Neuron (in vitro differentiated cells): ENCODE measurements at regions not wholly inside any gene's neighbourhood (a gene's known extent, or its start where the extent isn't known, plus 50 kb on each side); places are given as distances from the start of the nearest gene placed in this dataset.

Experiments used
- H2AFZ ChIP-seq: one replicate; pipeline ENCODE4 v1.6.1; 2013; ENCODE audit warnings: low read depth, mild to moderate bottlenecking, inconsistent platforms, low read length, moderate library complexity
- H3K27me3 ChIP-seq: one replicate; pipeline ENCODE4 v1.6.1; 2013; ENCODE audit warnings: low read length; ENCODE audit not compliant: insufficient read depth
- H3K36me3 ChIP-seq: one replicate; pipeline ENCODE4 v1.6.1; 2013; ENCODE audit warnings: low read length; ENCODE audit not compliant: insufficient read depth
- H3K4me1 ChIP-seq: one replicate; pipeline ENCODE4 v1.6.1; 2013; ENCODE audit warnings: low read length; ENCODE audit not compliant: insufficient read depth
- H3K4me3 ChIP-seq: 2 replicates; pipeline ENCODE4 v1.5.1; 2013; ENCODE audit warnings: mild to moderate bottlenecking, low read length, moderate library complexity
- H3K9me3 ChIP-seq: one replicate; pipeline ENCODE4 v1.6.1; 2013; ENCODE audit warnings: low read length

DNA sequence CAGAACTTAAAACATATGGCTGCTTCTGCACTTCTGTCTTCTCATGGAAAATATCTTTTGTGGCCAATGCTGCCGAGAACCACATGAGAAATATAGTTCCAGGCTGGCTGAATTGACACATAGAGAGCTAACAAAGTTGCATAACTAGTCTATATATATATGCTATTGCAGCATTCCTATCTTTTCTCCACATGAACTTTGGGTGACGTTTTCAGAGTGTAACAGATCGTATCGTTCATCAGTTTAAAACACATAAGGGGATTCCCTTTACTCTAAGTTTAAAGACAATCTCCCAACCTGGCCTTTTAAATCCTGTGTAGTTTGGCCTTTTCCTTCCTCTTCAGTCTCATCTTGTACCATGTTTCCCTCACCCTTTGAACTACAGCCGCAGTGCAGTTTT is 394.2 kb upstream of the CBLB start:
- no peaks in the 10 kb centered on the region for H3K27me3 ChIP-seq
- H3K36me3 ChIP-seq, result no peaks in the 10 kb centered on the region
- H2AFZ ChIP-seq, result no peak overlapping the region
- H3K4me1 ChIP-seq, result no peaks in the 10 kb centered on the region
- H3K9me3 ChIP-seq, result no peaks in the 10 kb centered on the region
- no peak overlapping the region for H3K4me3 ChIP-seq

DNA sequence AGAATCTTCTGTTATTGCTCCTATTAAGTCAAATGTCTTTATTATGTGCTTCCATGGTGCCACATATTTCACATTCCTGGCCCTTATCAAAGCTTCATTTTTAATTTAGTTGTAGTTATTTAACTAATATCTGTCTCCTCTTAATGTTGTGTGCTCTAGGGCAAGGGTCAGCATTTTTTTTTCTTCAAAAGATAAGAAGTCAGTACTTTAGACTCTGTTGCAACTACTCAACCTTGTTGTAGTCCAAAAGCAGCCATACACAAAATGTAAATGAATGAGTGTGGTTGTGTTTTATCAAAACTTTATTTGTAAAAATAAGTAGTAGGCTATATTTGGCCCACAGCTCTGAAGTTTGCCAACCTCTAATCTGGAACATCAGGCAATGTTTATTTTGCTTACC is 394.7 kb upstream of the CBLB start:
- Histone ChIP-seq H3K27me3 (no peaks in the 10 kb centered on the region), H3K9me3 (no peaks in the 10 kb centered on the region), H3K36me3 (no peaks in the 10 kb centered on the region), H2AFZ (no peak overlapping the region), H3K4me3 (no peak overlapping the region), H3K4me1 (no peaks in the 10 kb centered on the region)

DNA sequence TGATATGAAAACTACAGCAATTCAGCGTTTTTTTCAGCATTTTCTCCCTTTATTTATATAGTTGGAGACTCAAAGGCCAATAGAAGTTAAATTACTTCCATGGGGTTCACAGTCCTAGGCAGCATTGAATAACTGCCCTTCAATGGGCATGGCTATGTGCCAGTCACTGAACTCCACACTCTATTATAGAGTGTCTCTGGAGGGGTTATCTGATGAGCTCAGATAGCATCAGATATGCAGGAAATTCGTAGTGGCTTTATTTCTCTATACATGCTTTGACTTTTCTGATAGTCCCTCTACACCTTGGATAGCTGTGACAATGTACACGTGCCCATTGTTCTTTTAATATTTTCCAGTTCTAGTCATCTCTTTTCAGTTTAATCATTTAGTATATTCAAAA is 396.9 kb upstream of the CBLB start:
- Histone ChIP-seq H3K27me3 (no peaks in the 10 kb centered on the region), H3K9me3 (no peaks in the 10 kb centered on the region), H2AFZ (no peak overlapping the region), H3K4me1 (no peaks in the 10 kb centered on the region), H3K36me3 (no peaks in the 10 kb centered on the region), H3K4me3 (no peak overlapping the region)

DNA sequence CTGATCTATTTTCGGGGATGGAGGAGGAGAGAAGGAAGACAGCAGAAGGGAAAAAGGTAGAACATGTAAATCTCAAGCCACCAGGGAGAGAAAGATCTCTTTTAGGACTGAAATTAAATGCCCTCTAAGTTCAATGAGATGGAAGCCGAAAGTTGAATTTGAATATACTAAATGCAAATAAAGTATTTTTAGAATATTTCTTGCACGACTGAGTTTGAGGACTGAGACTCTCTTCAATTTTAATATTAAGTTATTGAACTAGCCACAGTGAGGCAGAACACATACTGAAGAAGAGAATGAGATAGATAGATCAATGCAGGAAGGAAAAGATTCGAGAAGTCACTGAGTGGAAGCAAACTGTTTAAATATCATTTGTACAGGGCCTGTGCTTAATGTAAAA is 399.9 kb upstream of the CBLB start:
- H3K27me3 ChIP-seq, result no peaks in the 10 kb centered on the region
- no peaks in the 10 kb centered on the region for H3K9me3 ChIP-seq
- no peaks in the 10 kb centered on the region for H3K4me1 ChIP-seq
- H3K36me3 ChIP-seq, result no peaks in the 10 kb centered on the region
- H2AFZ ChIP-seq, result no peak overlapping the region
- H3K4me3 ChIP-seq, result no peak overlapping the region

DNA sequence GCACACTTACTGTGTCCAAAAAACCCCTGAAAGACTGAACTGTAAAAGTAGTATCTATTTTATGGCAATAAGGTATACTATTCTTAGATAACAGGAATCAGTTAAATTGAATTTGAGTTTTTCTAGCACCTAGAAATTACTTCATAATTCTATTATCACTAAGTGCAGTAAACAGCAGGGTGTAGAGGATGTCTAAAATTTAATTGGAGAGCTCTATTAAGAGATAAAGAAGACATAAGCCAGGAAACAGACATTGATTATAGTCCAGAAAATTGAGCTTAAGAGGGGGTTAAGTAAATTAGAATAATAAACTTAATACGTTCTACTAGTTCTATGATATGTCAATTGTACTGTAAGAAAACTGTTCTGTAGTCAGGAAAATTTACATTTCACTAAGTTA is 403.5 kb upstream of the CBLB start:
- Histone ChIP-seq H3K27me3 (no peaks in the 10 kb centered on the region), H3K4me3 (no peak overlapping the region), H3K9me3 (no peaks in the 10 kb centered on the region), H3K36me3 (no peaks in the 10 kb centered on the region), H2AFZ (no peak overlapping the region), H3K4me1 (no peaks in the 10 kb centered on the region)

DNA sequence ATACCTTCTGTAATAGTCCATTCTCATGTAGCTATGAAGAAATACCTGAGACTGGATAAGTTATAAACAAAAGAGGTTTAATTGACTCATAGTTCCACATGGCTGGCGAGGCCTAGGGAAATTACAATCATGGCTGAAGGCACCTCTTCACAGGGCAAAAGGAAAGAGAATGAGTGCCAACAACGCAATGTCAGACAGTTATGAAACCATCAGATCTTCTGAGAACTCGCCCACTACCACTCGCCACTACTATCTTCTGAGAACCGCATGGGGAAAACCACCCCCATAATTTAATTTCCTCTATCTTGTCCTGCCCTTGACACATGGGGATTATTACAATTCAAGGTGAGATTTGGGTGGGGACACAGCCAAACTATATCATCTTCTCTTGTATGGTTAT is 406.8 kb upstream of the CBLB start:
- H3K4me1 ChIP-seq, result no peaks in the 10 kb centered on the region
- no peak overlapping the region for H3K4me3 ChIP-seq
- H2AFZ ChIP-seq, result no peak overlapping the region
- no peaks in the 10 kb centered on the region for H3K9me3 ChIP-seq
- H3K27me3 ChIP-seq, result no peaks in the 10 kb centered on the region
- no peaks in the 10 kb centered on the region for H3K36me3 ChIP-seq

DNA sequence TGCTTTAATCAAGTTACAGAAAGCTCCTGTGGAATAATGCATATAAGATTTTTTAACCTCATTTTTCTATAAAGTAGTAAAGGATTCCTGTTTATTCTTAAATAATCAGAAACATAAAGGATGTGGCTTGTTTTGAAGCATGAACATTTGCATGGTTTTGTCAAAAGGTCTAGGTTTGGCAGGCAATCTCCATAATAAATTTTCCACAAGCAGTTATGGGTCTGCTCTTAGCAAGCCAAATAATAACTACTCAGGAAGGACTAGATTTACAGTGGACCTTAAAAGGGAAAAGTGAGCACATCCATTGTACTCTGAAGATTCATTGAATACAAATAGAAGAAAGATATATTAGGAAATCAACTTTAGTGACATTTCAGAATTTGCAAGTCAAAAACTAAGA is 407.3 kb upstream of the CBLB start:
- Histone ChIP-seq H3K4me3 (no peak overlapping the region), H3K36me3 (no peaks in the 10 kb centered on the region), H3K27me3 (no peaks in the 10 kb centered on the region), H3K4me1 (no peaks in the 10 kb centered on the region), H2AFZ (no peak overlapping the region), H3K9me3 (no peaks in the 10 kb centered on the region)

DNA sequence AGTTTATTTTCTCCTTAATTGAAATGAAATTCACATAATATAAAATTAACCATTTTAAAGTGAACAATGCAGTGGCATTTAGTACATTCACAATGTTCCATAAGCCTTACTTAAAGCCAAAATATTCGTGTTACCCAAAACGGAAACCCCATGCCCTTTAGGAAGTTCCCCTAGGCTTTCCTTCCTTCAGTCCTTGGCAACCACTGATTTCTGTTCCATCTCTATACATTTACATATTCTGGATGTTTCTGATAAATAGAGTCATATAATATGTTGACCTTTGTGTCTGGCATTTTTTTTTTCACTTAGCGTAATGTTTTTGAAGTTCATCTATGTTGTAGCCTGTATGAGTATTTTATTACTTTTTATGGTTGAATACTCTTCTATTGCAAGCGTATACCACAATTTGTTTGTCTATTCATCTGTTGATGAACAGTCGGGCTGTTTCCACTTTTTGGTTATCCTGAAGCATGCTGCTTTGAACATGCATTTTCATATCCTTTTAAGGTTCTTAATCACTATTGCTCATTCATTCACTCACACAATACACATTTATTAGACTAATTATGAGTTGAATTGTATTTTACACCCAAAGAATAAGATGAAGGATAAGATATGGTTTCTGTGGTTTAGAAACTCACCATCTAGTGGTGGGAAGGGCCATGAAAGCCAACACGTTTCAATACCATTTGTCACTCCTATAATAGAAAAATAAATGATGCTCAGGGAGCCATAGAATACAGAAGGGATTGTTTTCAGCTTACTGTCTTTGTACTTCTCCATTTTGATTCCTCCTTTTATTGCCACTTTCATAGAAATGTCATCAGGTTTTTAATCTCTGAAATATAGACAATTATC is 408.2 kb upstream of the CBLB start:
- Histone ChIP-seq H2AFZ (no peak overlapping the region), H3K27me3 (no peaks in the 10 kb centered on the region), H3K4me3 (no peak overlapping the region), H3K4me1 (no peaks in the 10 kb centered on the region), H3K9me3 (no peaks in the 10 kb centered on the region), H3K36me3 (no peaks in the 10 kb centered on the region)

DNA sequence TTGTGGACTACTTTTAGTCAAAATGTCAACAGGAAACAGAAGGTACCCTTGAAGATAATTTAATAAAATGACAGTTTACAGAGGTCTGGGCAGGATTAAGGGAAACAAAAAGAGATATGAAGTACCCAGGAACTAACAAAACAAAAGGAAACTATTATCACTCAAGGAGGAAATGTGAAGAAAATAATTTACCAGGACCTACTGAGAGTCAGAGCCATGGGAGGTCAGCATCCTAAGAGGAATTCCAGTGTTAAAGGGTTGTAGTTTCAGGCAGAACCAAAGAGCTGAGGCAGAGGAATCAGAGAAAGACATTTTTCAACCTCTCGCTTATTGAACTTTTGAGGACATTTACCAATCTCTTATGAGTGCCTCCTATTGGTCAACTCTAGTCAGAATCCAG is 408.9 kb upstream of the CBLB start:
- no peaks in the 10 kb centered on the region for H3K27me3 ChIP-seq
- no peaks in the 10 kb centered on the region for H3K9me3 ChIP-seq
- no peaks in the 10 kb centered on the region for H3K36me3 ChIP-seq
- H3K4me3 ChIP-seq, result no peak overlapping the region
- H3K4me1 ChIP-seq, result no peaks in the 10 kb centered on the region
- H2AFZ ChIP-seq, result no peak overlapping the region

DNA sequence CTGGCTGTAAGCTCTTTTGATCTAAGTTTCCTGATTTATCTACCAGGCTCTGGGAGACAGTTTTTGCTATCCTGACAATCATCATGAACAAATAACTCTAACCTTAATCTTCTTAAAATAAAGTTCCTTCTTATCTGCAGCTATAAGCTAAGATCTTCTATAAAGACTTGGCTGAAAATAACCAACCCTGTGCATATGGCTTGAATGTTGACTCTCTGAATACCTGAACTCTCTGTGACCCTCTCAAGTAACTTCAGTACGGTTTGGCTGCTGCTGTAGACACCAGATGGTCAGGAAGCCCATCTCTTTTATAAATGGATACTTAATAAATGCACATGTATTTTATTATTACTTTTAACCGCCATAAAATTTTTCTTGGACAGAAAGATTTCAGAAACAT is 412.4 kb upstream of the CBLB start:
- Histone ChIP-seq H3K9me3 (no peaks in the 10 kb centered on the region), H3K4me3 (no peak overlapping the region), H2AFZ (no peak overlapping the region), H3K4me1 (no peaks in the 10 kb centered on the region), H3K27me3 (no peaks in the 10 kb centered on the region), H3K36me3 (no peaks in the 10 kb centered on the region)

DNA sequence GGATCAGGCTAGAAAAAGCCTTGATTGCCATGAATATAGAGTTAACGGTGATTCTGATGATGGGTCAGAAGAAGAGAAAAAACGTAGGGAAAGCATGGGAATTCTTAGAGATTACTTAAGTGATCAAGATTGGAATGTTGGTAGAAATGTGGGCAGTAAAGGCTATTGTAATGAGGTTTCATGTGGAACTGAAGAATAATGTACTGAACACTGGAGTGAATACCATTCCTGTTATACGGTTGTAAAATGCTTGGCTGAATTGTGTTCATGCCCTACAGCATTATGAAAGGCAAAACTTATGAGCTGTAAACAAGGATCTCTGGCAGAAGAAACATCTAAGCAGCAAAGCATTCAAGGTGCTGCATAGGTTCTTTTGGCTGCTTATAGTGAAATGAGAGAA is 414.1 kb upstream of the CBLB start:
- Histone ChIP-seq H3K4me1 (no peaks in the 10 kb centered on the region), H2AFZ (no peak overlapping the region), H3K36me3 (no peaks in the 10 kb centered on the region), H3K9me3 (no peaks in the 10 kb centered on the region), H3K4me3 (no peak overlapping the region), H3K27me3 (no peaks in the 10 kb centered on the region)

DNA sequence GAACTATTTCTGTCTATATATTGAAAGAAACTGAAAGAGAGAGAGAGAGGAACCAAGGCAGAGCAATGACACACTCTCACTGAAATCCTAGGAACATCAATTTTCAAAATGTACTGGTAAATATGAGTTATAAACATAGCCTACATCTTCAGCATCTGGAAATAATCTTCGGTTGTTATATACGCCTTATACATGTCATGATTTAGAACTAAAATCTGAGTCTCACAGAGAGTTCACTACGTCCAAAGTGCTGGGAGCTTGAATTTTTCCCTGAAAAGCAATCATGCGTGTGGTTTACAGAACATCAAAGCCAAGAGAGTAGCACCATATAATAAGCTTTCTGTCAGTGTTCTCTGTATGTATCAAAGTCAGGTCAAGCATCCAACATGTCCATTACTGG is 420.0 kb upstream of the CBLB start:
- H2AFZ ChIP-seq, result no peak overlapping the region
- H3K4me3 ChIP-seq, result no peak overlapping the region
- no peaks in the 10 kb centered on the region for H3K4me1 ChIP-seq
- H3K36me3 ChIP-seq, result no peaks in the 10 kb centered on the region
- H3K9me3 ChIP-seq, result no peaks in the 10 kb centered on the region
- no peaks in the 10 kb centered on the region for H3K27me3 ChIP-seq

DNA sequence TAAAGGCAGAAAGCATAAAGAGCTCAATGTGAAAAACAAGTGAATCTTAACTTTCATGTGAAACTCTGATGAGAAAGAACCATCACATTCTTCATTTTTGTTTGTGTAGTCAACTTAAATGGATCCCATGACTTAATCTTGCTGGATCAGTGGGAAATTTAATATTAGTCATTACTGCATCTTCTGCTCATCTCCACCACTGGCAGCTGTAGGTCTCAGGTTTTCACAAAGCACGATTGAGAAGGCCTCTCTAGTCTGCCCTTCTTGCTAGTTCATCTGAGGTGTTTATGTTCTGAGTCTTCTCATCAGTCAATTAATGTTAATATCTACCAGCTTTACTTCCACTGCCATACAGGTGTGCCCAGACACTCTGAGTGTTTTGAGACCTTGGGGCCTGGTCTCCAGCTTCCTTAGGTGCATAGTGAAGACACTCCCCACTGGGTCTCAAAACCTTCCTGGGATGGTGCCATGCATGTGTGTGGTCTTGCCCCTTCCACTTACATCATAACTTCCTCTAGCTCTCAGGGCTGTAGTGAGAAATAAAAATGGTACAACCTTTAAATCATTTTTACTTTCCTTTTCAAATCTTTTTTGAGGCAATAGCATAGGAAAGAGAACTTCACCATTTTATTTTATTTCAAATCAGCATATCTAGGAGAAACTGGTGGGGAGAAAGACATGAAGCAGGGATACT is 421.6 kb upstream of the CBLB start:
- Histone ChIP-seq H3K4me3 (no peak overlapping the region), H3K36me3 (no peaks in the 10 kb centered on the region), H2AFZ (no peak overlapping the region), H3K9me3 (no peaks in the 10 kb centered on the region), H3K4me1 (no peaks in the 10 kb centered on the region), H3K27me3 (no peaks in the 10 kb centered on the region)

DNA sequence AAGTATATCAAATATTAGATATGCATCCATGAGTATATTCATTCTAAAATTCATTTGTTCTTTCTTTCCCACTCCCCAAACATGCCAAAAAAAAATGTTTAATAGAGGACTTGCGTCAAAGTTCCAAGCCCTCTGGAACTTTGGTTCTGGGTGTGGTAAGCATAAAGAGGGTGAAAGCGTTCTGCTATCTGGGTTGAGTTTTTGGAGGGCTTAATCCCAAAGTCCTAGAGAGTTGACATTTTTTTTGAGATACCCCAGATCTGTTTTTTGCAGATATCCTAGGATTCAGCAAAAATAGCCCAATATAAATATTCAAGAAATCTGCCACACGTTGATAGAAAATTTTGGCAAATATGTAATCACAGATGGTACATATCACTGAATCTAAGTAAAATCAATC is 424.3 kb upstream of the CBLB start:
- no peaks in the 10 kb centered on the region for H3K36me3 ChIP-seq
- H3K4me1 ChIP-seq, result no peaks in the 10 kb centered on the region
- H3K9me3 ChIP-seq, result no peaks in the 10 kb centered on the region
- H3K4me3 ChIP-seq, result no peak overlapping the region
- no peak overlapping the region for H2AFZ ChIP-seq
- no peaks in the 10 kb centered on the region for H3K27me3 ChIP-seq
